ENCODE measurements at regions not wholly inside any gene's neighbourhood (a gene's known extent, or its start where the extent isn't known, plus 50 kb on each side); places are given as distances from the start of the nearest gene placed in this dataset.

DNA sequence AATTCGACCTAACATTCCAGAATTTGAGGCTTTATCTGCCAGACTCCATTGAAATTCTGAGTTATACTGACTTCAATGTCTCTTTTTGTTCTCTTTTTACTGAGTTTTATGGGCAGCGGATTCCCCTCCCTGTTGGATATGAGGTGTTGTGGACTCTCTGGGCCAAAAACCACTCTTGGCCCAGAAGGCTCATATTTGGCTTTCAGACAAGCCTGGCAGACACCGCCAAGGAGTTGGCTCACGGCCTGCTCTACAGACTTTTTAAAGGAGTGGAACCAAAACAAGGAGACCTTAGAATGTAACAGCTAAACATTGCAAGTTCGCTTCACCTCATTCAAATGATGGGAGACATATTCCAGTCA, 206.4 kb upstream of the NCKAP5 start:
- no peak for DNase-seq

DNA sequence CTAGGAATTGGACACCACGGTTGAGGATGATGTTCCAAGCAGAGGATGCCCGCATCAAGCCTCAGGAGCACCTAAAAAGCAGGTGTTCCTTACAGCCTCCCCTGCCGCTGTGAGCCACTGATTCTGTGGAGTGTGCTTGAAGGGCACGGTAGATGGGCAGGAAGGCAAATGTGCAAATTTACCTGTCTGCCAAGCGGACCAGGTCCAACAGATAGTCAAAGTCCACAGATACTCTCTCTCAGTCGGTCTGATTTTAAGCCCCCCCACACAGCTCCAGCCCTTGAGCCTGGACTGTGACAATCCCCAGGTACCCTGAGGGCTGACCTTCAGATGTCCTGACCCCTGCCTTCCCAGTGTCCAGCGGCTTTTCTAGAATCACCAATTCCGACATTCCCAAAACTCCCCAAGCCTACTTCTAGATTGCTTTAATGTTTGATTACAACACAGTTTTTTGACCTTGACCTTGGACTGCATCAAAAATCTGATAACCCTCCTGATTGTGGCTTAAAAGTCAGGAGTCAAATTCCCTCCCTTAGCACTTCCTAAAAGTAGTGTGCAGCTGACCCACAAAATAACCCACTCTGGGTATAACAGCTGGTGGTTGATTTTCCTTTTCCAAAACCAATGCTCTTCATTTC, 208.8 kb upstream of the NCKAP5 start:
- DNase-seq: no peak

DNA sequence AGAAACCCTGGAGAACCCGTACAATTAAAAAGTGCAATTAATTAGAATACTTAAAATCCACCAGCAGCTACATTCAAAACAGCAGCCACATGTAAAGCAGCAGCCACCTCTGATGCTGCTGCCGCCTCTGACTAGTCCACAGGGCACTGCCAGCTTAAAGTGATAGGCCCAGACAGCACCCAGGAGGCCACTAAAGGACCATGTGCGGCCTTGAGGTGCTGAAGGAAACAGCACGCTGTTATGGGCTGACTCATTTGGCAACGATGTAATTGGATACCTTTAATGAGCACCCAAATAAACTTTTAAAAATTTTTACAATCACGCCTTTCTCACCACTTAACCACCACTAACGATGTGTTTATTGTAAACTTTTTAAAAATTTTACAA, 209.3 kb upstream of the NCKAP5 start:
- DNase-seq: no peak

- no peak for DNase-seq
These were observed 212.1 kb upstream of the NCKAP5 start for GRCh38 chr2:133780099-133780996.

DNA sequence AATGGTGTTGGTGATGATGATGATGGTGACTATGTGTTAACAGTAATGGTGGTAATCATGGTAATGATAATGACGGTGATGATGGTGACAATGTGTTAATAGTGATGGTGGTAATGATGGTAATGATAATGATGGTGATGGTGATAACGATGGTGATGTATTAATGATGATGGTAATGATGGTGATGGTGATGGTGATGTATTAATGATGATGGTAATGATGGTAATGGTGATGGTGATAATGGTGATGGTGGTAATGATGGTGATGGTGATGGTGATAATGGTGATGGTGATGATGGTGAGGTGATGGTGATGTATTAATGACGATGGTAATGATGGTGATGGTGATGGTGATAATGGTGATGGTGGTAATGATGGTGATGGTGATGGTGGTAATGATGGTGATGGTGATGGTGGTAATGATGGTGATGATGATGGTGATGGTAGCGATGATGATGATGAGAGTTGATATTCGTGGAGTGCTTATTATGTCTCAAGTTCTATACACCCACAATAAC, 212.8 kb upstream of the NCKAP5 start:
- DNase-seq: no peak

DNA sequence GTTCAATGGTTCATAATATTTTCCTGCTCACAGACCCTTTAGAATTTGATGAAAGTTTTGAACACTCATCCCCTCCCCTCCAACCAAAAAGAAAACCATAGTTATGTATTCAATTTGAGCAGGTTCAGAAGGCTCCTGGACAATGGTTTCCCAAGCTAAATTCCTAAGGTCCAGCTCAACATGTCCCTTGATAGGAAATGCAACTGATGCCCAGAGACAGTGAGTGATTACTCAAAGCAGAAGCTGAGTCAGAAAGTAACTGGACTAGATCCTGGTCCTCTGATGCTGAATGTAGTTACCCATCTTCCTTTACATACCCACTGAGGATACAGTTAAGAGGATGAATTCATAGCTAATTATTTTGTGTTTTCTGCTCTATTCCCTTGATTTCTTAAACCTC, 218.9 kb upstream of the NCKAP5 start:
- no peak for DNase-seq

- DNase-seq: no peak
These were observed 219.4 kb upstream of the NCKAP5 start for GRCh38 chr2:133787651-133788050.

GRCh38 chr2:133788386-133788785, 220.1 kb upstream of the NCKAP5 start:
- DNase-seq: no peak

DNA sequence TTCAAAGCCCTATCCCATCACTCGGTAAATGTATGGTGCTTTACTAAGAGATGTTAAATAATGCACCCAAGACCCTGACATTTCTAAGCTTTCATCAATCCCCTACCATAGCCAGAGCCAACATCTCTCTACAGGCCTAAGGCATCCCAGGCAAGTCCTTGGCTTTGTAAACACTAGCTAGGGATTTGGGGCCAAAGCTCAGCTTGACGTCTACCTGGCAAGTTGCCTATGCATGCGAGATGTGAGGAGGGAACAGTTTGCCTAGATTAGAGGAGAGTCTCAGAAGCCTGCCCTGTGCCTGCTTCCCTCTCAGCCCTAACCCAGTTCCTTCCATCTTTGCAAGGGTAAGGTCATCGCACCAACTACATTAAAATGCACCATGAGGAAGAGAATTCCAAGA, 221.5 kb upstream of the NCKAP5 start:
- no peak for DNase-seq

DNA sequence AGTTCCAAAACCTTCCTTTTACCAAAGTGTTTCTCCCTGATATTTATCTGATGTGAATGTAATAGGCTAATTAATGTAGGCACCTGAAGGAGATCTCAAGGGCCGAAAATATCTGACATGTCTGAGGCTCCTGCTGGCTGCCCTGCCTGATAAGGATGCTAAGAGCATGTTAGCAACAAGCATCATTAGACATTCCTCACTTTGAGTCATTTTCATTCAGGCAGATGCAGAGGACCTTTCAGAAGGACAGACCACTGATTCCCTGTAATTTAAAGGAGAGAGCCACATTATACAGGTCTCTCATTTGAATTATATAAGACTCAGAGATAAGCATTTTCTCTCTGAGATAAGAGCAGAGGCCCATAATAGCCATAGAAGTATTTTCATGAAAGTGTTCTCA, 222.4 kb upstream of the NCKAP5 start:
- no peak for DNase-seq

DNA sequence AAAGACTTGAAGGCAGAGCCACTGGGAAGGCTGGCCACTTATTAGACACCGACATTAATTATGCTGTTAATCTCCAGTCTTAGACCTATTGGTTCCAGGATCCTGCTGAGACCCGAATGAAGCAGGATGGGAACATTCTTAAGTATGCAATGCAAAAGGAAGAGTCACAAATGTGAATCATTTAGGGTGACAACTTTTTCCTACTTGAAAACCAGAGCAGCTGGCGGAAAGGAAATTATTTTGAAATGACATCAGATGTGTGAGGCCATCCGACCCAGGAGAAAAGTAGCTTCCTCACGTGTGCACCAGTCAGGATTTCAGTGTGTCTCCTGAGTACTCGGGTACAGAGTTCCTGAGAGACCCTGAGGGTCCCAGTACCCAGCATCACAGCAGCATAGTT, 222.9 kb upstream of the NCKAP5 start:
- no peak for DNase-seq

GRCh38 chr2:133792223-133792622, 224.0 kb upstream of the NCKAP5 start:
- DNase-seq: no peak

- DNase-seq: no peak
These were observed 225.9 kb upstream of the NCKAP5 start for GRCh38 chr2:133794114-133794513.

GRCh38 chr2:133801946-133802345, 233.7 kb upstream of the NCKAP5 start:
- no peak for DNase-seq

DNA sequence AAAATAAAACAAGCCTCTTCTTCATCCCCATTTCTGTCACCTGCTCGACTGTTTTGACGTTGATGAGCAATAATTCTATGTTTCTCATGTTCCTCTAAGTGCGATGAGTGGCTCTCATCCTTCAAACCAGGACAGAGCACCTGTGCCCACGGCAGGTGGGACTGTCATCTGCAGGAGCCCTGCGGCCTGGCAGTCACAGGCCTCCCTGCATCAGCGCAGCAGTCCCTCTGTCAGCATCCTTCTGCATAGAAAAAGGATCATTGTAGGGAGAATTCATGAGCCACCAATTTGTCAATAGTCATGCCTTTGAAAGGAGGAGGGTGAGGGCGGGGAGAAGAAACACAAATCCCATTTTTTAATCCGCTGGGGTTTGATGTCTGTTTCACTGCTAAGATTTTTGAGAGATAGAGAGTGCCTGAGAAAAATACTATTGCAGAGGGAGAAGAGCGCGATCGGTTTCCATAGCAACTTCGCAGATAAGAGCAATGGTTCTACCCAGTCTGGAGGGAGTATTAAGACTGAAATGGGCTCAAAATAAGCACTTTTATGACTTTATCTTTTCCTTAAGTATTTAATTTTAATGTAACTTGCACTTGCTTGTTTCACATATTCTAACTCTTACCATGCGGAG, 234.3 kb upstream of the NCKAP5 start:
- DNase-seq: no peak

DNA sequence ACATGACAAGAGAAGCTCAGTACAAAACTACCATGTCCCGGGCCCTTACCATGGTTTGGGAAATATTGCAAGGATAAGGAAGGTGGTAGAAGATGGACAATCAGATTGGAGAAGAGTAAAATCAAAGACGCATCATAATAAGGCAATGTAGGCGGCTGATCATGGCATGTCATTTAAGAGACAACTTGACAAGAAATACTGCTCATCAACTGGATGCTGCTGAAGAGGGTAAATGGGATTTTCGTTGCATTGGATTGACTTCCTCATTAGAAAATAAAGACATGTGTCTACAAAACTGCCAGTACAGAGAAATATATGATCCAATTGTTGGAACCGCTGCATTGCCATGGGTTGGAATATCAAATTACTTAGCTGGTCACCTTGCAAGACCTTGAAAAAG, 238.3 kb upstream of the NCKAP5 start:
- no peak for DNase-seq

- no peak for DNase-seq
These were observed 241.2 kb upstream of the NCKAP5 start for GRCh38 chr2:133809485-133809884.

- DNase-seq: no peak
These were observed 242.3 kb upstream of the NCKAP5 start for GRCh38 chr2:133810559-133810958.

DNA sequence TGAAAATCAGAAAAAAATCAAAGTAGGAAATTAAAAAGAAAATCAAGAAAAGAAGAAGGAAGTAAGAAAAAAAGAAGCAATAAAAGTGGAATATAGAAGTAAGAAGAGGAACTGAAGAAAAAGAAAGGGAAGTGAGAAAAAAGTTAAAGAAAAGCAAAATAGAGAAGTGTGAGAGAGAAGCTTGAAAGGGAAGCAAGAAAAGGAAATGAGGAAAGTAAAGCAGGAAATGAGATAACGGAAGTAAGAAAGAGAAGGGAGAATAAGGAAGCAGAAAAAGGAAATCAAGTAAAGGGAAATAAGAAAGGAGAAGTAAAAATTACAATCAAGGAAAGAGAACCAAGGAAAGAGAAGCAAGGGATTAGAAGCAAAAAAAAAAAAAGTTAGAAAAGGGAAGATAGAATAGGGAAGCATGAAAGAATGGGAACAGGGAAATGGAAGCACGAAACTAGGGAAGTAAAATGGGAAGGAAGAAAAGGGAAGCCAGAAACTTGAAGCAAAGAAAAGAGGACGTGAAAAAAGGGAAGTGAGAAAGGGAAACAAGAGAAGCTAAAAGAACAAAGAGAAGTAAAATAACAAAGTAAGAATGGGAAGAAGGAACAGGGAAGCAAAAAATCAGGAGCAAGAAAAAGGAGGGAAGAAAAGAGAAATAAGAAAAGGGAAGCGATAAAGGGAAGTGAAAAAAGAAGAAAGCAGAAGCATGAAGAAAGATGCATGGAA, 243.3 kb upstream of the NCKAP5 start:
- DNase-seq: no peak

- no peak for DNase-seq
These were observed 244.8 kb upstream of the NCKAP5 start for GRCh38 chr2:133812826-133813617.

DNA sequence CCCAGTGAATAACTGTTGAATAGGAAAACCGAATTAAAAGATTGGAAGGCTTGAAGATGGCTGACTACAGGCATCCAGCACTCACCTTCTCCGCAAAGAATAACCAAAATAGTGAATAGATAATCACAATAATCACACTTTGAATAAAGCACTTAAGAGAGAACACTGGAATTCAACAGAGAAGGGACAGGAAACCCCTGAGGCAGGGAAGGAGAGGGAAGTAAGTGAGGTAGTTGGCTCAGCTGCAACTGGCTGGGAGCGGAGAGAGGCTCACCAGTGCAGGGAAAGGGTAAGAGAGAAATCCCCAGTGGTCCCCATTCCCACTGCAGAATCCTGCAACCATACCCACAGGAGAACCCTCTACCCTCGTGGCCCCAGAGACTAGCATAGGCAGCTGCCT, 246.6 kb upstream of the NCKAP5 start:
- DNase-seq: no peak

DNA sequence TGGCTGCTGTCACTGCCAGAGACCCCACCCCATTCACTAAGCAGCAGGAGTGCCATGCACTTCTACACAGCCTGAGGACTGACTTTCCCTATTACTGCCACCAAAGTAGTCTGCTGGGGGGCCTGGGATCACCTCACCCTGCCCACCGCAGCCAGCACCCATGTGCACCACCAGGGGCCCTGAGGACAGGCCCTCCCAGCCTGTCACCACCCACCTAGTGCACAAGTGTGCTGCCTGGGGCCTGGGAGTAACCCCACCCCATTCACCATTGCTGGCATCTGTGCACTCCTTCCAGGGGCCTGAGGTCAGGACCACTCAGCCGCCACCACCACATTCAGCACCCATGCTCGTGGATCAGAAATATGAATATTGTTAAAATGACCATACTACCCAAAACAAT, 247.8 kb upstream of the NCKAP5 start:
- DNase-seq: no peak
